MM.1S (cell line): ENCODE measurements at regions not wholly inside any gene's neighbourhood (a gene's known extent, or its start where the extent isn't known, plus 50 kb on each side); places are given as distances from the start of the nearest gene placed in this dataset.

Experiments
- DNase-seq: peaks from one replicate; pipeline ENCODE4 v3.0.0-alpha.2; 2015
- H2AFZ ChIP-seq: fragments of 300-600 bp; sonication (generic); 2 replicates; pipeline ENCODE4 v1.6.0; 2016; ENCODE audit warnings: antibody characterized with exemption, low read length
- H3F3A ChIP-seq: fragments of 300-600 bp; sonication (generic); 2 replicates; pipeline ENCODE4 v1.6.1; 2016; ENCODE audit warnings: mild to moderate bottlenecking, antibody characterized with exemption, low read length, moderate library complexity, mixed read lengths; ENCODE audit not compliant: insufficient read depth
- H3K27ac ChIP-seq: fragments of 300-600 bp; sonication (generic); 2 replicates; pipeline ENCODE4 v1.5.1; 2016; ENCODE audit warnings: mild to moderate bottlenecking, low read length
- H3K27me3 ChIP-seq: fragments of 300-600 bp; sonication (generic); replicated peaks from 2 replicates; pipeline ENCODE4 v1.6.0; 2016; ENCODE audit warnings: low read length; ENCODE audit not compliant: insufficient read depth
- H3K36me3 ChIP-seq: fragments of 300-600 bp; sonication (generic); replicated peaks from 2 replicates; pipeline ENCODE4 v1.6.1; 2016; ENCODE audit warnings: mild to moderate bottlenecking, low read length, mixed read lengths; ENCODE audit not compliant: insufficient read depth
- H3K4me1 ChIP-seq: fragments of 300-600 bp; sonication (generic); 2 replicates; pipeline ENCODE4 v1.6.1; 2016; ENCODE audit warnings: low read length, mixed read lengths
- H3K4me2 ChIP-seq: fragments of 300-600 bp; sonication (generic); 2 replicates; pipeline ENCODE4 v1.6.0; 2016; ENCODE audit warnings: low read depth, low read length
- H3K4me3 ChIP-seq: fragments of 300-600 bp; sonication (generic); 2 replicates; pipeline ENCODE4 v1.5.1; 2016; ENCODE audit warnings: low read length, mixed read lengths
- H3K79me2 ChIP-seq: fragments of 300-600 bp; sonication (generic); 2 replicates; pipeline ENCODE4 v1.6.1; 2016; ENCODE audit warnings: mixed run types, low read length, mixed read lengths
- H3K9ac ChIP-seq: fragments of 300-600 bp; sonication (generic); 2 replicates; pipeline ENCODE4 v1.6.1; 2016; ENCODE audit warnings: low read length, mixed read lengths
- H3K9me2 ChIP-seq: fragments of 300-600 bp; sonication (generic); replicated peaks from 2 replicates; pipeline ENCODE4 v1.6.1; 2016; ENCODE audit warnings: mild to moderate bottlenecking, low read length, mixed read lengths; ENCODE audit not compliant: insufficient read depth
- H3K9me3 ChIP-seq: fragments of 300-600 bp; sonication (generic); replicated peaks from 2 replicates; pipeline ENCODE4 v1.6.1; 2016; ENCODE audit warnings: mild to moderate bottlenecking, low read length, mixed read lengths; ENCODE audit not compliant: insufficient read depth
- H4K20me1 ChIP-seq: fragments of 300-600 bp; sonication (generic); 2 replicates; pipeline ENCODE4 v1.6.1; 2016; ENCODE audit warnings: mild to moderate bottlenecking, low read length, moderate library complexity, mixed read lengths; ENCODE audit not compliant: insufficient read depth
- EZH2 ChIP-seq: fragments of 300-600 bp; sonication (generic); optimal IDR thresholded peaks from 2 replicates; pipeline ENCODE3; 2017; ENCODE audit warnings: low read depth, mild to moderate bottlenecking, antibody characterized with exemption, low read length, mixed read lengths
- EZH2phosphoT487 ChIP-seq: fragments of 300-600 bp; sonication (generic); IDR thresholded peaks from 2 replicates; pipeline ENCODE4 v1.6.1; 2018; ENCODE audit warnings: antibody characterized with exemption, low read length
- TF ChIP-seq, protein P1 (sequence below): fragments of 300-600 bp; sonication (generic); IDR thresholded peaks from 2 replicates; pipeline ENCODE4 v1.5.1; 2016; ENCODE audit warnings: antibody characterized with exemption, low read length, mixed read lengths

DNA sequence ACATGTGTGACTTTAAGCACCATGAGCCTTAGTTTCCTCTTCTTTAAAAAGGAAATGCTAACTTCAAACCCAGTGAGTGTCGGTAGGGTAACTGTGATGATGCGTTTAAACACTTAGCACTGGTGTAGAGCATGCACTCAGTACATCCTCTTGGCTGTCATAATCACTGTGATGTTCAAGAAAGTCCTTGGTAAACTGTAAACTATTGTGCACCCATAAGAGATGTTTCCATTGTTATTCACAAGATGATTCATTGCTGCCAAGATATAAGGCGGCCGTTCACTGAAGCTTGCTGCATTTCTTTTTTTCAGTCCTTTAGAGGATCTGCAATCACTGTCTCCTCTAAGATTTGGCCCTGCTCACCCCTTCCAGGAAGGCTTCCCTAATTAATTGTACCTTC, 61.8 kb upstream of the DAB1 start:
- Histone ChIP-seq H3K79me2 (no peaks in the 10 kb centered on the region), H3F3A (no peaks in the 10 kb centered on the region), H2AFZ (no peak overlapping the region), H3K4me3 (no peak overlapping the region), H3K9me2 (no peaks in the 10 kb centered on the region), H3K4me1 (no peaks in the 10 kb centered on the region), H4K20me1 (no peaks in the 10 kb centered on the region), H3K4me2 (no peak overlapping the region), H3K9ac (no peak overlapping the region), H3K27ac (no peak overlapping the region), H3K9me3 (no peaks in the 10 kb centered on the region), H3K27me3 (no peaks in the 10 kb centered on the region), H3K36me3 (no peaks in the 10 kb centered on the region)
- TF ChIP-seq, protein P1, sequence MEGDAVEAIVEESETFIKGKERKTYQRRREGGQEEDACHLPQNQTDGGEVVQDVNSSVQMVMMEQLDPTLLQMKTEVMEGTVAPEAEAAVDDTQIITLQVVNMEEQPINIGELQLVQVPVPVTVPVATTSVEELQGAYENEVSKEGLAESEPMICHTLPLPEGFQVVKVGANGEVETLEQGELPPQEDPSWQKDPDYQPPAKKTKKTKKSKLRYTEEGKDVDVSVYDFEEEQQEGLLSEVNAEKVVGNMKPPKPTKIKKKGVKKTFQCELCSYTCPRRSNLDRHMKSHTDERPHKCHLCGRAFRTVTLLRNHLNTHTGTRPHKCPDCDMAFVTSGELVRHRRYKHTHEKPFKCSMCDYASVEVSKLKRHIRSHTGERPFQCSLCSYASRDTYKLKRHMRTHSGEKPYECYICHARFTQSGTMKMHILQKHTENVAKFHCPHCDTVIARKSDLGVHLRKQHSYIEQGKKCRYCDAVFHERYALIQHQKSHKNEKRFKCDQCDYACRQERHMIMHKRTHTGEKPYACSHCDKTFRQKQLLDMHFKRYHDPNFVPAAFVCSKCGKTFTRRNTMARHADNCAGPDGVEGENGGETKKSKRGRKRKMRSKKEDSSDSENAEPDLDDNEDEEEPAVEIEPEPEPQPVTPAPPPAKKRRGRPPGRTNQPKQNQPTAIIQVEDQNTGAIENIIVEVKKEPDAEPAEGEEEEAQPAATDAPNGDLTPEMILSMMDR = no peak
- TF ChIP-seq EZH2 = no peak
- no peak for TF ChIP-seq EZH2phosphoT487
- no peak for DNase-seq

DNA sequence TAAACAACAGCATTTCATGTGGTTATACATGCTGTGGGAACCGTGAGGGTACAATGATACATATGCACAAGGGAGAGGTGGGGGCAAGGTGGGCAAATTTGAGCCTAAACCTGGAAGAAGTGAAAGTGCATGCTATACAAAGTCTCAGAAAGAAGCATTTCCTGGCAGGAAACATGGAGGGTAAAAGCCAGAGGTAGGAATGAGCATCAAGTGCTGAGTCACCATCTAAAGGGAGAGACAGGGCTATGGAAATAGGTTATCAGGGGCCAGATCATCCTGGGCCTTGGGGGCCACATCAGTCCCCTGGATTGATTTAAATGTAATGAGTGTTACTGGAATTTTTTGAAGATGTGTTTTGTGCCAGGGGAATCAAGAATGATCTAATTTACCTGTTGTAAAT, 60.1 kb upstream of the DAB1 start:
- no peaks in the 10 kb centered on the region for H3K4me1 ChIP-seq
- no peak overlapping the region for H2AFZ ChIP-seq
- no peaks in the 10 kb centered on the region for H3F3A ChIP-seq
- H3K36me3 ChIP-seq = no peaks in the 10 kb centered on the region
- no peaks in the 10 kb centered on the region for H3K79me2 ChIP-seq
- no peak for DNase-seq
- H3K27ac ChIP-seq = no peak overlapping the region
- no peak overlapping the region for H3K9ac ChIP-seq
- H4K20me1 ChIP-seq = no peaks in the 10 kb centered on the region
- no peaks in the 10 kb centered on the region for H3K27me3 ChIP-seq
- no peaks in the 10 kb centered on the region for H3K9me3 ChIP-seq
- H3K9me2 ChIP-seq = no peaks in the 10 kb centered on the region
- no peak overlapping the region for H3K4me2 ChIP-seq
- no peak overlapping the region for H3K4me3 ChIP-seq
- TF ChIP-seq, protein P1 = no peak
- no peak for TF ChIP-seq EZH2phosphoT487

DNA sequence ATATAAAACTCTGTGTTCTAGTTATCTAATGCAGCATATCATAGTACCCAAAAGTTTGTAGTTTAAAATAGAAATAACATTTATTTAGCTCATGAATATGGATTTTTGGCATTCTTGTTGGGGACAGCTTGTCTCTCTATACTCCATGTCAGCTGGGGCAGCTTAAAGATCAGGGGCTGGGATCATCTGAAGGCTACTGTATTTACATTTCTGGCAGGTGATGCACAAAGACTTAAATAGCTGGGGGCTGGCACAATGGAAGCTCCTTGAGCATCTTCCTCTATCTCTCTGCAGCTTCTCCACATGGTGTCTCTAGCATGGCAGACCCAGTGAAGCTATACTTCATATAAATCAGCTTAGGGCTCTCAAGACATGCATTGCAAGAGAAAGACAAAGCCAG, 55.6 kb upstream of the DAB1 start:
- Histone ChIP-seq H3K9ac (no peak overlapping the region), H4K20me1 (no peaks in the 10 kb centered on the region), H3K79me2 (no peaks in the 10 kb centered on the region), H3K9me2 (no peaks in the 10 kb centered on the region), H3K36me3 (no peaks in the 10 kb centered on the region), H3K27me3 (no peaks in the 10 kb centered on the region), H3F3A (no peaks in the 10 kb centered on the region), H3K4me2 (no peak overlapping the region), H3K9me3 (no peaks in the 10 kb centered on the region), H2AFZ (no peak overlapping the region), H3K4me1 (no peaks in the 10 kb centered on the region), H3K4me3 (no peak overlapping the region), H3K27ac (no peak overlapping the region)
- no peak for DNase-seq
- TF ChIP-seq EZH2 (no peak), EZH2phosphoT487 (no peak)
- TF ChIP-seq, protein P1 = no peak

DNA sequence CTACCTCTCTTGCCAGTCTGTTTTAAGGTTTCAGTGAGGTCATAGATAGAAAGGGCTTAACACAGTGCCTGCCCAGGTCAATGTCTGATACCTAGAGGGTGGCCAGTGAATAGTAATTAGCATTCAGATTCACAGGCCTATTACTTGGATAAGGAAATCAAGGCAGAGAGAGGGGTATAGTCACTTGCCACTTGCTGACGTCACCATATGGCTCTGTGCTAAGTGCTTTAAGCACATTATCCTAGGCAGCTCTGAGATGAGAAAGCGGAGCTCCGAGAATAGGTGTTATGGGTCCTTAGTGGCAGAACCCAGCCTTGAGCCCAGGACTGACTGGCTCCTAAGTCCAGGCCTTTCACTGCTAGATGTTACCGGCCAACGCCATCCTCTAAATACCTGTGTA, 51.5 kb upstream of the DAB1 start:
- Histone ChIP-seq H3K27ac (no peak overlapping the region), H3K4me1 (no peaks in the 10 kb centered on the region), H3F3A (no peaks in the 10 kb centered on the region), H3K9me3 (no peaks in the 10 kb centered on the region), H3K4me2 (no peak overlapping the region), H3K36me3 (no peaks in the 10 kb centered on the region), H3K9me2 (no peaks in the 10 kb centered on the region), H3K4me3 (no peak overlapping the region), H4K20me1 (no peaks in the 10 kb centered on the region), H2AFZ (no peak overlapping the region), H3K9ac (no peak overlapping the region), H3K27me3 (no peaks in the 10 kb centered on the region), H3K79me2 (no peaks in the 10 kb centered on the region)
- TF ChIP-seq EZH2 = no peak
- TF ChIP-seq, protein P1 = no peak
- no peak for TF ChIP-seq EZH2phosphoT487
- no peak for DNase-seq
